CD8-positive, alpha-beta memory T cell (primary cell): ENCODE measurements at regions not wholly inside any gene's neighbourhood (a gene's known extent, or its start where the extent isn't known, plus 50 kb on each side); places are given as distances from the start of the nearest gene placed in this dataset.

ENCODE experiments used
- CTCF ChIA-PET: fragments of 350-600 bp; sonication (Branson Sonifier 250); formaldehyde crosslinking; loops from one replicate; lab custom pipeline; 2021; ENCODE audit warnings: antibody characterized with exemption; lab: Charles Lee
- POLR2A ChIA-PET: fragments of 350-600 bp; sonication (Branson Sonifier 250); formaldehyde crosslinking; loops from one replicate; lab custom pipeline; 2021; ENCODE audit warnings: antibody characterized with exemption; lab: Charles Lee
- DNase-seq, 5 donors: peaks; one replicate each; pipeline versions ENCODE4 v3.0.0 to v3.0.0-alpha.2; 2020 to 2022; ENCODE audit warnings: mixed read lengths in 1 of 5
- H3K27ac ChIP-seq: one replicate; pipeline ENCODE4 v1.7.0; 2013; ENCODE audit warnings: low read depth, mild to moderate bottlenecking, low read length, moderate library complexity
- H3K27me3 ChIP-seq: 2 replicates; pipeline ENCODE4 v1.7.0; 2013; ENCODE audit warnings: low read length, mild to moderate bottlenecking; ENCODE audit not compliant: insufficient read depth, poor library complexity, severe bottlenecking
- H3K36me3 ChIP-seq: 2 replicates; pipeline ENCODE4 v1.7.0; 2013; ENCODE audit warnings: mild to moderate bottlenecking, low read length, moderate library complexity; ENCODE audit not compliant: insufficient read depth
- H3K4me1 ChIP-seq: 2 replicates; pipeline ENCODE4 v1.7.0; 2013; ENCODE audit warnings: mild to moderate bottlenecking, low read length, moderate library complexity; ENCODE audit not compliant: insufficient read depth
- H3K4me3 ChIP-seq: 2 replicates; pipeline ENCODE4 v1.7.0; 2013; ENCODE audit warnings: mild to moderate bottlenecking, low read length
- H3K9me3 ChIP-seq: 2 replicates; pipeline ENCODE4 v1.7.0; 2013; ENCODE audit warnings: mild to moderate bottlenecking, low read length
- H3K27ac Mint-ChIP-seq, 8 donors: one replicate each; pipeline ENCODE4 v1.8.0; 2020 to 2021; ENCODE audit warnings: mixed read lengths in 8 of 8, mild to moderate bottlenecking in 6 of 8, inconsistent platforms in 3 of 8, moderate library complexity in 3 of 8
- H3K27me3 Mint-ChIP-seq, 2 donors: one replicate each; pipeline ENCODE4 v1.8.0; 2020 to 2021; ENCODE audit warnings: mixed read lengths in 2 of 2, mild to moderate bottlenecking in 1 of 2, moderate library complexity in 1 of 2
- H3K36me3 Mint-ChIP-seq, 3 donors: one replicate each; pipeline ENCODE4 v1.8.0; 2020 to 2021; ENCODE audit warnings: mixed read lengths in 3 of 3, inconsistent platforms in 1 of 3, mild to moderate bottlenecking in 1 of 3
- H3K4me1 Mint-ChIP-seq, 3 donors: one replicate each; pipeline ENCODE4 v1.8.0; 2020 to 2021; ENCODE audit warnings: mixed read lengths in 3 of 3, inconsistent platforms in 1 of 3, mild to moderate bottlenecking in 1 of 3
- H3K4me3 Mint-ChIP-seq, 7 donors: one replicate each; pipeline ENCODE4 v1.8.0; 2020 to 2021; ENCODE audit warnings: mixed read lengths in 7 of 7, mild to moderate bottlenecking in 6 of 7, moderate library complexity in 4 of 7, inconsistent platforms in 2 of 7
- H3K9me3 Mint-ChIP-seq, 5 donors: one replicate each; pipeline ENCODE4 v1.8.0; 2020 to 2022; ENCODE audit warnings: mixed read lengths in 5 of 5, mild to moderate bottlenecking in 3 of 5, moderate library complexity in 2 of 5, inconsistent platforms in 1 of 5

- H3K36me3 ChIP-seq = no peaks in the 10 kb centered on the region
- peaks cover 3 to 27% of the 10 kb centered on the region in 2 donors for H3K27me3 Mint-ChIP-seq
- H3K4me3 ChIP-seq = no peak overlapping the region
- no peaks in the 10 kb centered on the region for H3K27me3 ChIP-seq
- H3K4me1 ChIP-seq = no peaks in the 10 kb centered on the region
- ChIA-PET CTCF (no interaction called here), POLR2A (no interaction called here)
- no peak overlapping the region for H3K4me3 Mint-ChIP-seq
- no peak overlapping the region for H3K27ac ChIP-seq
- DNase-seq = no peak
- peaks cover 0 to 7% (median 3%) of the 10 kb centered on the region in 5 donors for H3K9me3 Mint-ChIP-seq
- H3K9me3 ChIP-seq = no peaks in the 10 kb centered on the region
- H3K27ac Mint-ChIP-seq = no peak overlapping the region
- H3K36me3 Mint-ChIP-seq = no peaks in the 10 kb centered on the region
- no peaks in the 10 kb centered on the region for H3K4me1 Mint-ChIP-seq
Observed at GRCh38 chr5:102554082-102554481, 55.3 kb upstream of the SLCO6A1 start.

GRCh38 chr5:102554728-102555127 is 55.9 kb upstream of the SLCO6A1 start:
- no peaks in the 10 kb centered on the region for H3K9me3 ChIP-seq
- peaks cover 3 to 25% of the 10 kb centered on the region in 2 donors for H3K27me3 Mint-ChIP-seq
- ChIA-PET POLR2A (no interaction called here), CTCF (no interaction called here)
- no peaks in the 10 kb centered on the region for H3K4me1 ChIP-seq
- H3K36me3 Mint-ChIP-seq = no peaks in the 10 kb centered on the region
- no peaks in the 10 kb centered on the region for H3K4me1 Mint-ChIP-seq
- H3K4me3 Mint-ChIP-seq = no peak overlapping the region
- no peak overlapping the region for H3K4me3 ChIP-seq
- H3K27ac ChIP-seq = no peak overlapping the region
- H3K27ac Mint-ChIP-seq = no peak overlapping the region
- H3K36me3 ChIP-seq = no peaks in the 10 kb centered on the region
- peaks cover 0 to 7% (median 2%) of the 10 kb centered on the region in 5 donors for H3K9me3 Mint-ChIP-seq
- no peaks in the 10 kb centered on the region for H3K27me3 ChIP-seq
- DNase-seq = no peak

GRCh38 chr5:102561894-102562760 is 63.3 kb upstream of the SLCO6A1 start:
- POLR2A ChIA-PET = no interaction called here
- H3K4me1 Mint-ChIP-seq = no peaks in the 10 kb centered on the region
- H3K9me3 Mint-ChIP-seq = peaks cover 0 to 9% (median 3%) of the 10 kb centered on the region in 5 donors
- H3K36me3 Mint-ChIP-seq = no peaks in the 10 kb centered on the region
- no peak overlapping the region for H3K4me3 ChIP-seq
- CTCF ChIA-PET = no interaction called here
- no peaks in the 10 kb centered on the region for H3K9me3 ChIP-seq
- H3K27me3 Mint-ChIP-seq = peaks cover 0 to 12% of the 10 kb centered on the region in 2 donors
- H3K27ac ChIP-seq = no peak overlapping the region
- no peaks in the 10 kb centered on the region for H3K36me3 ChIP-seq
- DNase-seq = no peak
- H3K27me3 ChIP-seq = no peaks in the 10 kb centered on the region
- H3K4me1 ChIP-seq = no peaks in the 10 kb centered on the region
- no peak overlapping the region for H3K27ac Mint-ChIP-seq
- no peak overlapping the region for H3K4me3 Mint-ChIP-seq

- Mint-ChIP-seq H3K27me3 (peaks cover 7 to 31% of the 10 kb centered on the region in 2 donors), H3K27ac (no peak overlapping the region), H3K9me3 (no peaks in the 10 kb centered on the region), H3K4me1 (no peaks in the 10 kb centered on the region), H3K36me3 (no peaks in the 10 kb centered on the region), H3K4me3 (no peak overlapping the region)
- no peaks in the 10 kb centered on the region for H3K27me3 ChIP-seq
- H3K4me3 ChIP-seq = no peak overlapping the region
- no peaks in the 10 kb centered on the region for H3K36me3 ChIP-seq
- H3K9me3 ChIP-seq = no peaks in the 10 kb centered on the region
- DNase-seq = no peak
- H3K4me1 ChIP-seq = no peaks in the 10 kb centered on the region
- CTCF ChIA-PET = no interaction called here
- POLR2A ChIA-PET = no interaction called here
- no peak overlapping the region for H3K27ac ChIP-seq
Observed at GRCh38 chr5:102570747-102571146, 71.9 kb upstream of the SLCO6A1 start.

GRCh38 chr5:102578362-102578761 is 79.6 kb upstream of the SLCO6A1 start:
- CTCF ChIA-PET = no interaction called here
- Histone ChIP-seq H3K4me1 (no peaks in the 10 kb centered on the region), H3K9me3 (no peaks in the 10 kb centered on the region), H3K36me3 (no peaks in the 10 kb centered on the region), H3K27ac (no peak overlapping the region), H3K4me3 (no peak overlapping the region), H3K27me3 (no peaks in the 10 kb centered on the region)
- H3K27me3 Mint-ChIP-seq = peaks cover 0 to 3% of the 10 kb centered on the region in 2 donors
- no peaks in the 10 kb centered on the region for H3K9me3 Mint-ChIP-seq
- no peaks in the 10 kb centered on the region for H3K36me3 Mint-ChIP-seq
- no peak overlapping the region for H3K27ac Mint-ChIP-seq
- DNase-seq = no peak
- POLR2A ChIA-PET = no interaction called here
- H3K4me3 Mint-ChIP-seq = no peak overlapping the region
- H3K4me1 Mint-ChIP-seq = no peaks in the 10 kb centered on the region

- H3K4me3 ChIP-seq = no peak overlapping the region
- Mint-ChIP-seq H3K9me3 (no peaks in the 10 kb centered on the region), H3K4me1 (peaks cover 0 to 1% (median 0%) of the 10 kb centered on the region in 3 donors), H3K36me3 (no peaks in the 10 kb centered on the region), H3K4me3 (no peak overlapping the region), H3K27me3 (peaks cover 0 to 3% of the 10 kb centered on the region in 2 donors), H3K27ac (no peak overlapping the region)
- no peak overlapping the region for H3K27ac ChIP-seq
- no peaks in the 10 kb centered on the region for H3K36me3 ChIP-seq
- ChIA-PET POLR2A (no interaction called here), CTCF (no interaction called here)
- H3K27me3 ChIP-seq = no peaks in the 10 kb centered on the region
- H3K9me3 ChIP-seq = no peaks in the 10 kb centered on the region
- no peaks in the 10 kb centered on the region for H3K4me1 ChIP-seq
- DNase-seq = no peak
Observed at GRCh38 chr5:102579379-102579778, 80.6 kb upstream of the SLCO6A1 start.

- H3K36me3 Mint-ChIP-seq = no peaks in the 10 kb centered on the region
- Histone ChIP-seq H3K27me3 (no peaks in the 10 kb centered on the region), H3K4me1 (no peaks in the 10 kb centered on the region), H3K4me3 (no peak overlapping the region), H3K27ac (no peak overlapping the region), H3K9me3 (no peaks in the 10 kb centered on the region), H3K36me3 (no peaks in the 10 kb centered on the region)
- H3K9me3 Mint-ChIP-seq = no peaks in the 10 kb centered on the region
- peaks cover 0 to 1% (median 0%) of the 10 kb centered on the region in 3 donors for H3K4me1 Mint-ChIP-seq
- POLR2A ChIA-PET = no interaction called here
- H3K4me3 Mint-ChIP-seq = no peak overlapping the region
- H3K27me3 Mint-ChIP-seq = peaks cover 0 to 3% of the 10 kb centered on the region in 2 donors
- DNase-seq = no peak
- CTCF ChIA-PET = no interaction called here
- H3K27ac Mint-ChIP-seq = no peak overlapping the region
Observed at GRCh38 chr5:102581011-102581410, 82.2 kb upstream of the SLCO6A1 start.

- H3K9me3 Mint-ChIP-seq = no peaks in the 10 kb centered on the region
- peaks cover 0 to 1% (median 0%) of the 10 kb centered on the region in 3 donors for H3K4me1 Mint-ChIP-seq
Observed at GRCh38 chr5:102582696-102583095, 83.9 kb upstream of the SLCO6A1 start.

More at GRCh38 chr5:102582696-102583095, 83.9 kb upstream of the SLCO6A1 start:
- Histone ChIP-seq H3K27ac (no peak overlapping the region), H3K36me3 (no peaks in the 10 kb centered on the region), H3K4me1 (no peaks in the 10 kb centered on the region), H3K9me3 (no peaks in the 10 kb centered on the region), H3K4me3 (no peak overlapping the region), H3K27me3 (no peaks in the 10 kb centered on the region)
- no peaks in the 10 kb centered on the region for H3K36me3 Mint-ChIP-seq
- H3K27ac Mint-ChIP-seq = no peak overlapping the region
- H3K4me3 Mint-ChIP-seq = no peak overlapping the region
- H3K27me3 Mint-ChIP-seq = peaks cover 0 to 3% of the 10 kb centered on the region in 2 donors
- ChIA-PET CTCF (no interaction called here), POLR2A (no interaction called here)
- DNase-seq = no peak
